HG02588 (cell line): ENCODE measurements at regions not wholly inside any gene's neighbourhood (a gene's known extent, or its start where the extent isn't known, plus 50 kb on each side); places are given as distances from the start of the nearest gene placed in this dataset.
"Not testable (repeated sequence)": the region's sequence is repeated elsewhere in the genome, so short reads cannot be mapped to it uniquely, and the experiment has no call there.

Experiments used
- ATAC-seq: cut with Tn5 transposase; IDR thresholded peaks from one replicate; pipeline ENCODE4 v1.9.1; 2021; ENCODE audit warnings: mild to moderate bottlenecking, moderate library complexity; ENCODE audit not compliant: unreplicated experiment

GRCh38 chr6:50899306-50899870, 80.7 kb downstream of the TFAP2B start:
- ATAC-seq: no peak

- ATAC-seq: no peak
Observed at GRCh38 chr6:50902260-50902659, 83.6 kb downstream of the TFAP2B start.

- ATAC-seq: no peak
Observed at GRCh38 chr6:50905297-50905696, 86.6 kb downstream of the TFAP2B start.

GRCh38 chr6:50907565-50907964, 88.9 kb downstream of the TFAP2B start:
- ATAC-seq: no peak

DNA sequence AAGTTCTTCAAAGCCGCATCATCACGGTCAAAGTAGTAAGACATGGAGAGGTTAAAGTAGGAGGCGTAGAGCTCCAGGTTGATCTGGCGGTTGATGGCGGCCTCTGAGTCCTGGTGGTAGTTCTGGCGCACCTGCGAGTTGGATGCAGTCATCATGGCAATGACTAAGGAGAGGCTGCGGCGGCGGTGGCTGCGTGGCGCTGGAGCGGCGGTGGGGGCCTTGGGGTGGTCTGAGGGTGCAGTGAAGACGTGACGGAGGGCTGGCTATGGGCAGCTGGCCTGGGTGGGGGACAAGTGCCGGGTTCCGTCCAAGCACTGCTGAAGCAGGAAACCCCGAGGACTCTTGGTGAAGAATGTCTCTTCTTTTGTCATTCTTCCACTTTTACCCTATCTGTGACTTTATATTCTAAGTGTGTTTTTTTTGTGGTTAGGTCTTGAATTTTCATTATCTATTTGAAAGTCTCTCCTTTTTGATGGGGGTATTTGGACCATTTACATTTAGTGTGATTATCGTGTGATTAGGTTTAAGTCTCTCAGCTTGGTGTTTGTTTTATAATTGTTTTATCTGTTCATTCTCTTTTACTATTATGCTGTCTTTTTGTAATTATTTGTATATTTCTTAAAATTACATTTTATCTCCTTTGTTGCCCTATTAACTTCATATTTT, 94.6 kb downstream of the TFAP2B start:
- no peak for ATAC-seq

GRCh38 chr6:50921378-50921777, 102.7 kb downstream of the TFAP2B start:
- ATAC-seq: not testable (repeated sequence)

GRCh38 chr6:50921968-50922367, 103.3 kb downstream of the TFAP2B start:
- ATAC-seq: no peak

- no peak for ATAC-seq
Observed at GRCh38 chr6:50922579-50923525, 104.2 kb downstream of the TFAP2B start.

DNA sequence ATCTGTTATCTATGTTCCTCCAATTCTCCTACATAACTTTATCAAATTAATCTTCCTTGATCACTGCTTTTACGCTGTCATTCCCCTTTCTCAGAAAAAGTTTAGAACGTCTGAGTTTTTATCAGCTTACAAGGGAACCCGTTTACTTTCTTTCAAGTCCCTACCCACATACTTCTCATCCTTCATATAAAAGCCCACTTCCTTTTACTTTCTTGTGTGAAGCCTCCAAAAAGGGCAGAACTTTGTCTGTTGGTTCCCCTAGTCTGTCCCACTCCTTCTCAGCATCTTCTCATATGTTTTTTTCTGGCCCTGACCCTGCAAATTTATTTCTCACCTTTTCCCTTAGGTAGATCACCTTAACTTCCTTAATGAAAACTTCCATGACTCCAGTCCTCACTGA, 106.1 kb downstream of the TFAP2B start:
- ATAC-seq: no peak

GRCh38 chr6:50925548-50925947, 106.9 kb downstream of the TFAP2B start:
- ATAC-seq: no peak

- ATAC-seq: no peak
Observed at GRCh38 chr6:50925981-50926380, 107.3 kb downstream of the TFAP2B start.

DNA sequence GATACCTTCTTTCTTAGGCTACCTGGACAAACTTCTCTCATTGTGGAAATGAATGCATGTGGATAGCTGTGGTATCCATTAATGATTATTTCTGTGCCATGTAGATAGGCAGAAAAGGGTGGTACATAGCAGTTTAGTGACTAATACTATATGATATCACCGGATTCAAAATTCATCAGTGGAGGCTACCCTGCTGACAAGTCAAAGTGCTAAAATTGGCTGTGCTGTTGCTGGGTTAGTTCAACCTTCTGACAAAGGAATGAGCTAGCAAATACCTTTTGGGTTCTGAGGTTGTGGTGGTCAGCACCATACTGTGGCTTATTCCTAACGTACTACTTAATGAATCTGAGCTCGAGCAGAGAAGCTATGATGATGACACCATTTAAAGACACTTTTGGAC, 109.1 kb downstream of the TFAP2B start:
- no peak for ATAC-seq

DNA sequence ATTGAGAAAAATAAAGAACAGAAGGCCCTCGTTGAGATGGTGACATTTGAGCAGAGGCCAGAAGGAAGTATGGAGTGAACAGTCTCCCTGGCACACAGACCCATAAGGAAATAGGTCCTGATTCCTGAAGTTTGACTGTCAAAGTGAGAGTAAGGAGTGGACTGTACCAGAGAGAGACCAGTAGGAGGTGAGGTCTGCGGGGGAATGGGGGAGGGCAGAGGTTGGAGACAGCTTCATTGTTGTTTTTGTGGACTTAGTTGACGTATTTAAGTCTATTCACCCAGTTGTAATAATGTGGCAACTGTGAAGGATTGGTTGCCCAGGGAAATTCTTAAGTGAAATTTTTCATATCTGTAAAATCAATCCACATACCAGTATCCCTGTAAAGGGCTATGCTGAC, 110.7 kb downstream of the TFAP2B start:
- no peak for ATAC-seq

DNA sequence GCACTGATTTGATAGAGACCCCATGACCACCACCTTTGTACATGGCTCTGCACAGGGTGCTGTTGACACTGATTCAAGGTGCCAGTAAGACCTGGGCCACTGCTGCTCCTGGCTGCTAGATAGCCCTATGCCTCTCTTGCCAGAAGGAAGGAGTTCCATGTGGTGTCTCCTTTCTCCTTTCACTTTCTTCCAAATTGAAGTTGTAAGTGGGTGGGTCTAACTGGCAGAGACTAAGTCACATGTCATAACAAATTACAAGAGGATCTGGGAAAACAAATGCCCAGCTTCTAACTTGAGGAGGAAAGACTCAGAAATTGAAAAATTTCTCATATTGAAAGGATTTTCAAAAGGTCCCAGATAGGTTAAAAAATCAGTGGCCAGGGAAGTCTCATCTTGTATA, 116.8 kb downstream of the TFAP2B start:
- no peak for ATAC-seq

GRCh38 chr6:50936277-50936681, 117.6 kb downstream of the TFAP2B start:
- ATAC-seq: no peak

GRCh38 chr6:50939931-50940330, 121.3 kb downstream of the TFAP2B start:
- ATAC-seq: no peak

DNA sequence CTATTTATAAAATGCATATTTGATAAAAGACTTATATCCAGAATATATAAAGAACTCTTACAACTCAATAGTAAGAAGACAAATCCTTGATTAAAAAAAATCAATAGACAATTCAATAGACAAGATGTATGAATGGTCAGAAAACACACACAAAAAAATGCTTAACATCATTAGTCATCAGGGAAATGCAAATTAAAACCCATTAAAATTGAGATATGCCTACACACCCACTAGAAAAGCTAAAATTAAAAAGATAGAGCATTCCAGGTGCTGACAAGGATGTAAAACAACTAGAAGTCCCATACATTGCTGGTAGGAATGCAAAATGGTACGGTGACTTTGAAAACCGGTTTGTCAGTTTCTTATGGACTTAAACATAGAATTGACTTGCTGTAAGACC, 127.1 kb downstream of the TFAP2B start:
- ATAC-seq: no peak

DNA sequence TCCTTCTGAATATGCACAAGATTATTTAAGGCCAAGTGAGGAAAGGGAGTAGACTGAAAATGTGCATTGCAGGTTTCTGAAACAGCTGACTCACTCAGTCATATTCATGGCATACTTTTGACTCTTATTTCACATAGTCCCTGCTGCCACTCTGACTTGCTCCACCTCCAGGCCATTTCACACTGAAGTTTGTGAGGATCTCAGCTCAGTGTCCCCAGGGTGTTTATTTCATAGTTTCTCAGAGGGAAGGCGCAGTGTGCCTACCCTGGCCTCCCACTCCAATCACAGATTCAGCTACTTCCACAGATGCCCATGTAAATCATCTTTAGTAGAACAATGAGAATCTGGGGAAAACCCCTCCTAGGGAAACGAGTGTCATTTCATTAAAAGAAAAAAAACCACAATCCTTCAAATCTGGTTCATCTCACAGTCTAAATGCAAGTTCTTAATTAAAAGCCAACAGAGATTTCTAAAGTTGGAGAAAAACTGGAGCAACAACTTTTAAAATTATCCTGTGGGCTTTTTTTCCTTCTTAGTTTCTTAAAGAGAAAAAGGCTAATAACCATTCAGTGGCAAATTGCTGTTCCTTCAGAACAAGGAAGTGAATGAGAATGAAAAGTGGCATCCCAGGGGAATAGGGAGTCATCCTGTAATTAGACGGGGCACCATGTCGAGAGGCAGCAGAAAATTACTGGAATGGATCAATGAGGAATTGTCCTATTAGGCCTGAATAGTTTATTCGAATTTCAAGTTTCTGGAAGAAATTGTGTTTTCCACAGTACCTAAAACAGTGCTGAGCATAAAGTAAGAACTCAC, 133.6 kb downstream of the TFAP2B start:
- no peak for ATAC-seq

GRCh38 chr6:50956014-50956413, 137.3 kb downstream of the TFAP2B start:
- no peak for ATAC-seq

GRCh38 chr6:50958148-50958697, 139.6 kb downstream of the TFAP2B start:
- no peak for ATAC-seq
